HG02852 (cell line): ENCODE measurements at regions not wholly inside any gene's neighbourhood (a gene's known extent, or its start where the extent isn't known, plus 50 kb on each side); places are given as distances from the start of the nearest gene placed in this dataset.
"Not testable (repeated sequence)": the region's sequence is repeated elsewhere in the genome, so short reads cannot be mapped to it uniquely, and the experiment has no call there.

Experiments used
- ATAC-seq: cut with Tn5 transposase; IDR thresholded peaks from one replicate; pipeline ENCODE4 v1.9.1; 2021; ENCODE audit warnings: mild to moderate bottlenecking, moderate library complexity; ENCODE audit not compliant: unreplicated experiment

DNA sequence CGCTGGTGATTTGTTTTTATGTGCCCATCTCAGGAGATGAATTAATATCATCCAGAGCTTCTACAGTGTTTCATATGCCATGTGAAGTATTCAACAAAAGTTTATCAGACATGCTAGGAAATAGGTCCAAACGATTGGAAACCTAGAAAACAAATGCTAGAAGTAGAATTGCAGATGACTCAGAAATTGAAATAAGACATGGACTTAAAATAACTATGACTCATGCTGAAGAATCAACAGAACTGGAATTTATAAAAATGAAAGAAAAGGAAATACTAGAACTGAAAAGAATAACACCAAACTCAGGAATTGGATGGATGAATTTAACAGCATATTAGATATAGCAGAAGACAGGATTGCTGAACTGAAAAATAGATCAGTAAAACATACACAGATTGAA is 172.7 kb upstream of the GIMD1 start:
- ATAC-seq, result no peak

DNA sequence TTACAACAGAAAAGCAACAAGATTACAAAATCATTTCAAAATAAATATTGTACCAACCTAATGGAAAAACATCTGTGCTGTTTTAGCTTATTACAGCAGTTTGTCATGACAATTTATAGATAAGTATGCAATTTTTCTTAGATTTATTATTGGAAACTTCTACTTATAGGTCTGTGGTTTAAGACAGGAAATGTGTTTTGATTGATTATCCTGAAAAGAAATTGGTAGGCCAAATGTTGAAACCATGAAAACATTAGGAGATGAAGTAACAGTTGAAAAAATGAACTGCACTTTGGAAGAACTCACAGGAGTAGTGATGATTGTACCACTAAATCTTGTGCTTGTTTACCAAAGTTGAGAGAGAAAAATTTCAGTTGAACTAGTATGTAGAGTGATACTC is 162.2 kb upstream of the GIMD1 start:
- ATAC-seq, result no peak

DNA sequence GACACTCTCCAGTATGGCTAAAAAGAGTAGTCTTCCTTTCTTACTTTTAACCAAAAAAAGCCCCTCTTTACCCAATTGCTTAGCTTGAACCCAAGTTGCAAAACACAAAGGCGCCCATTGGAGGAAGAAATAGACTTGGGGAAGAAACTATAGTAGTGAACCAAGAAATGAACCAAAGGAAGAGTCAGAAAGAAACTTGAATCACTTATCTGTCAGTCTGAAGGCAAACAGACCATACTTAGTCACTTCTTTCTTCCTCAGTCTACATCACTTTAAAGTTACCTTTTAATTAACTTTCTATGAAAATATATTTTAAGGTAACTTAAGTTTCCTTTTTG is 161.4 kb upstream of the GIMD1 start:
- peak; percentile 47 for ATAC-seq

GRCh38 chr4:106529348-106530023 is 160.9 kb upstream of the GIMD1 start:
- no peak for ATAC-seq

GRCh38 chr4:106527316-106527715 is 158.7 kb upstream of the GIMD1 start:
- no peak for ATAC-seq

DNA sequence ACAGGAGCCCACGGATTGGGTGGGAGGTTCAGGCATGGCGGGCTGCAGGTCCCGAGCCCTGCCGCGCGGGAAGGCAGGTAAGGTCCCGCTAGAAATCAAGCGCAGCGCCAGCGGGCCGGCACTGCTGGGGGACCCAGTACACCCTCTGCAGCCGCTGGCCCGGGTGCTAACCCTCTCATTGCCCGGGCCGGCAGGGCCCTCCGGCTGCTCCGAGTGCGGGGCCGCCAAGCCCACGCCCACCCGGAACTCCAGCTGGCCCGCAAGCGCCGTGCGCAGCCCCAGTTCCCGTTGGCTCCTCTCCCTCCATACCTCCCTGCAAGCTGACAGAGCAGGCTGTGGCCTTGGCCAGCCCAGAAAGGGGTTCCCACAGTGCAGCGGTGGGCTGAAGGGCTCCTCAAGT is 156.8 kb upstream of the GIMD1 start:
- ATAC-seq, result not testable (repeated sequence)

DNA sequence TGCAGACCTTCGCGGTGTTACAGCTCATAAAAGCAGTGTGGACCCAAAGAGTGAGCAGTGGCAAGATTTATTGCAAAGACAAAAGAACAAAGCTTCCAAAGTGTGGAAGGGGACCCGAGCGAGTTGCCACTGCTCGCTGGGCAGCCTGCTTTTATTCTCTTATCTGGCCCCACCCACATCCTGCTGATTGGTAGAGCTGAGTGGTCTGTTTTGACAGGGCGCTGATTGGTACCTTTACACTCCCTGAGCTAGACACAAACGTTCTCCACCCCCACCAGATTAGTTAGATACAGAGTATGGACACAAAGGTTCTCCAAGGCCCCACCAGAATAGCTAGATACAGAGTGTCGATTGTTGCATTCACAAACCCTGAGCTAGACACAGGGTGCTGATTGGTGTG is 156.2 kb upstream of the GIMD1 start:
- ATAC-seq, result not testable (repeated sequence)

DNA sequence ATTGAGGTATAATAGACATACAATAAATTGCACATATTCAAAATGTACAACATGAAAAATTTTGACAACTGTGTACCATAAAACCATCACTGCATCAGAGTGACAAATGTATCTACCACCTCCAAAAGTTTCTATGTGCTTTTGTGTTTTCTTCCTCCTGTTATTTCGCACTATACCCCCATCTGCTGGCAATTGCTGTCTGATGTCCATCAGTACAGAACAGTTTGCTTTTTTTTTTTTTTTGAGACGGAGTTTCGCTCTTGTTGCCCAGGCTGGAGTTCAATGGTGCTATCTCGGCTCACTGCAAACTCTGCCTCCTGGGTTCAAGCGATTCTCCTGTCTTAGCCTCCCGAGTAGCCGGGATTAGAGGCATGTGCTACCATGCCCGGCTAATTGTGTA is 154.3 kb upstream of the GIMD1 start:
- no peak for ATAC-seq

GRCh38 chr4:106512706-106513105 is 144.1 kb upstream of the GIMD1 start:
- no peak for ATAC-seq

DNA sequence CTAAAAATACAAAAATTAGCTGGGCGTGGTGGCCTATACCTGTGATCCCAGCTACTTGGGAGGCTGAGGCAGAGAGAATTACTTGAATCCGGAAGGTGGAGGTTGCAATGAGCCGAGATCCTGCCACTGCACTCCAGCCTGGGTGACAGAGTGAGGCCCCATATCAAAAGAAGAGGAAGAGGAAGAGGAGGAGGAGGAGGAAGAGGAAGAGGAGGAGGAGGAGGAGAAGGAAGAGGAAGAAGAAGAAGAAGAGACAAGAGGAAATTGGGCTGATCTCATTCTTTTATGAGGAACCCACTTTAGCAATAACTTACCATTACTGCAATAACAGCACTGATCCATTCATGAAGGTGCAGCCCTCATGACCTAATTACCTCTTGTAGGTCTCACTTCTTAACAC is 138.9 kb upstream of the GIMD1 start:
- ATAC-seq, result no peak

- no peak for ATAC-seq
Measured at GRCh38 chr4:106503116-106504050, 134.8 kb upstream of the GIMD1 start.

DNA sequence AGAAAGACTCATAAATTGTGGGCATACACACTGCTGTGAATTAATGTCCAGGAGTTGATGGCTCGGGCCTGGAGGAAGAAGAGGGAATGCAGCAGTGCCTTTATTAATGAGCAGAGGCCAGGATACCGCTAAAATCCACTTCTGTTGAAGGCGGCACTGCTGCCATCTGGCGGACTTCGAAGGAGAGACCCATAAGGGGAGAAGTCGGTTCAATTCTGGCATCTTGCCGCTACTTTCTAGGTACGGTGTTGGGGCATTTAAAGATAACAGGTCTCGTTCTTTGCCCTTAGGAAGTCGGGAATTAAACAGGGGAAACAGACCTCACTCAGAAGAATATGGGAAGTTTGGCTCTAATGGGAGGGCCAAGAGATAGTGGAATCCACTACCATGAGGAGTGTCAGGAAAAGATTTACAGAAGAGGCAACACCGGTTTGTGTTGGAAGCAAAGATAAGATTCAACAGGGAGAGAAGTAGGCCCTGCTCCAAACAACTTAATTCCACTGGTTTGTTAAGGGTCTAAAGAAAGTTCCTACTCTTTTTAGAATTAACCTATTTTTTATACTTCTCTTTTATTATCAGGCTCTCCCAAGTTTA is 133.6 kb upstream of the GIMD1 start:
- ATAC-seq, result peak; percentile 90

GRCh38 chr4:106497271-106497670 is 128.7 kb upstream of the GIMD1 start:
- no peak for ATAC-seq

GRCh38 chr4:106496061-106496460 is 127.5 kb upstream of the GIMD1 start:
- no peak for ATAC-seq

- ATAC-seq, result no peak
Measured at GRCh38 chr4:106495476-106495875, 126.9 kb upstream of the GIMD1 start.

- no peak for ATAC-seq
Measured at GRCh38 chr4:106494066-106494465, 125.5 kb upstream of the GIMD1 start.

DNA sequence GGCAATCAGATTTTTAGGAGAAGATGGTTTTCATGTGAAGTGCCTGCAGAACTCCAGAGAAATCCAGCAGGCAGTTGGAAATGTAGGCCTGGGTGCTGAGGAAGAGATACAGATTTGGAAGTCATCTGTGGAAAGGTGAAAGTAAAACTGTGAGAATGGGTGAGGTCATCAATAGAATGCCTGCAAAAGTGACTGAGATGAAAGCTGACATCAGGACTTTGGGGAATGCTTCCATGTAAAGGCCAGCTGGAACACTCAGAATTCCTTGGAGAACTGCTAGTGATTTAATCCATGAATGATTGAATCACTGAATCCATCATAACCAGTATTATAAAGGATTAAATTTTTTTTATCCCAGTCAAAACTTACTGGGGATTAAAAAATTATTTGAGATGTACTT is 124.5 kb upstream of the GIMD1 start:
- no peak for ATAC-seq

DNA sequence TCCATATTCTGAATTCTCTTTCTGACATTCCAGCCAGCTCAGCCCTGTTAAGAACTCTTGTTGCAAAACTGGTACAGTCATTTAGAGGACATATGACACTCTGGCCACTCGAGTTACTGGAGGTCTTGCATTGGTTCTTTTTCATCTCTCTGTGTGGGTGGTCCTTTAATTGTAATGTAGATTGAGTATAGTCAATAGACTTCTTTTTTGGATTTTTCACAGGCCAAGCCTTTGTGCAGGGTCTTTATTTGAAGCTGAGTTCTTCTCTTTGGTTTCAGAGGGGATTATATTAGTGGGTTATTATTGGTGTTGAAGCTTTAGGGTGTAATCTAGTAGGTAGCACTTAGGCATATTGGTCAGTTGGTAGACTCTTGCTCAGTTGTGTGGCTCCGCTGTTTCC is 118.0 kb upstream of the GIMD1 start:
- ATAC-seq, result no peak

DNA sequence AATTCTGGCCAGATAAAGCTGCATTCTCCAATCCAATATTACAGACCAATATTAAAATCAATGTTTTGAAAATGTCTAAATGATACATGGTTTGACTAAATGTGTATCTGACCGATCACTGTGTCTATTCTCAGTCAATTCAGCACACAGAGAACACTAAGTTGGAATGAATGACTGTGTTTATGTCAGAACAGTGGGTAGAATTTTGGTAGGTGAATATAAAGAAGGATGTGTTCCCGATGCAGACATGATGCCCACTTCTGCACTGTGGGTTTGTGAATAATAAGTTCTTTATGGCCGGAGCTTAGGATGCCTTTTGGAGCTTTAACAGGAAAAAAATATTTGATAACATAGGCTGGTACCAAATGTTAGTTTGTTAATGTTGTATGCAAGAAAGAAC is 113.2 kb upstream of the GIMD1 start:
- no peak for ATAC-seq

DNA sequence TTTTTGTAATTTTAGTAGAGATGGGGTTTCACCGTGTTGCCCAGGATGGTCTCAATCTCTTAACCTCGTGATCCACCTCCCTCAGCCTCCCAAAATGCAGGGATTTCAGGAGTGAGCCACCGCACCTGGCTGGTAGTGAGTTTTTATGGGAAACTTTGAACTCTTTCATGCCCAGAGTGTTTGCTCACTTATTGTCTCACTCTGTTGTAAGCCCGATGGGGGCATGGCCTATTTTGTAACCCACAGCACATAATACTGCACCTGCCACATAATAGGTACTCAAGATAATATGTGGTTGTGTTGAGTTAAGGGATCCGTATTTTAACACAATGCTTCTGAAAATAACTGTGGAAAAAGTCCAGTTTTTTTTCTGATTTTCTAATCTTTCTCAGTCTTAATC is 109.6 kb upstream of the GIMD1 start:
- ATAC-seq, result no peak

- ATAC-seq, result no peak
Measured at GRCh38 chr4:106476741-106477140, 108.2 kb upstream of the GIMD1 start.

- no peak for ATAC-seq
Measured at GRCh38 chr4:106473515-106473914, 104.9 kb upstream of the GIMD1 start.
